Upper lobe of left lung (tissue), 6 donors: ENCODE measurements at regions not wholly inside any gene's neighbourhood (a gene's known extent, or its start where the extent isn't known, plus 50 kb on each side); places are given as distances from the start of the nearest gene placed in this dataset.
A peak's percentile ranks its signal among the peaks of the same experiment; 100 is the strongest.

Experiments used
- ATAC-seq, 2 donors: fragments of 200-7000 bp; cut with Tn5 transposase; one replicate each; pipeline ENCODE4 v1.9.1; 2022; ENCODE audit warnings: mild to moderate bottlenecking in 2 of 2, moderate library complexity in 2 of 2; ENCODE audit not compliant: low FRiP score in 2 of 2
- DNase-seq, 2 donors: peaks; one replicate each; pipeline ENCODE4 v3.0.0-alpha.2; 2019 to 2020
- H3K27ac ChIP-seq, 4 donors: fragments of 200-600 bp; sonication (generic); one replicate each; pipeline ENCODE4 v1.5.1; 2016 to 2019
- H3K27me3 ChIP-seq, 4 donors: fragments of 200-600 bp; sonication (generic); one replicate each; pipeline ENCODE4 v1.5.1; 2017 to 2019
- H3K36me3 ChIP-seq, 4 donors: fragments of 200-600 bp; sonication (generic); one replicate each; pipeline ENCODE4 v1.5.1; 2016 to 2019
- H3K4me1 ChIP-seq, 4 donors: fragments of 200-600 bp; sonication (generic); one replicate each; pipeline ENCODE4 v1.5.1; 2018 to 2019
- H3K4me3 ChIP-seq, 4 donors: fragments of 200-600 bp; sonication (generic); one replicate each; pipeline ENCODE4 v1.5.1; 2017 to 2019; ENCODE audit warnings: mild to moderate bottlenecking in 2 of 4, moderate library complexity in 1 of 4
- H3K9me3 ChIP-seq, 4 donors: fragments of 200-600 bp; sonication (generic); one replicate each; pipeline ENCODE4 v1.5.1; 2018 to 2019
- CTCF ChIP-seq, 6 experiments: fragments of 450-650 bp in 4 of 6; fragments of 200-600 bp in 2 of 6; sonication (generic) in 2 of 6; IDR thresholded peaks; one replicate each; pipeline ENCODE4 v1.5.1; 2016 to 2019; ENCODE audit warnings: antibody characterized with exemption in 6 of 6
- EP300 ChIP-seq, 4 donors: sonication (generic); formaldehyde crosslinking; IDR thresholded peaks; one replicate each; pipeline ENCODE4 v1.5.1; 2017; ENCODE audit warnings: antibody characterized with exemption in 4 of 4, control low read depth in 2 of 4
- POLR2A ChIP-seq, 4 donors: fragments of 450-650 bp; IDR thresholded peaks; one replicate each; pipeline ENCODE4 v1.5.1; 2016 to 2017; ENCODE audit warnings: antibody characterized with exemption in 4 of 4, mild to moderate bottlenecking in 2 of 4
- POLR2AphosphoS5 ChIP-seq, 2 donors: sonication (generic); formaldehyde crosslinking; IDR thresholded peaks; one replicate each; pipeline ENCODE4 v1.5.1; 2017; ENCODE audit warnings: antibody characterized with exemption in 2 of 2
- WGBS, 2 donors: methylation state at CpG; one replicate each; pipeline ENCODE4 v1.1.5; 2017 to 2018; 5-methylcytosine and 5-hydroxymethylcytosine counted together
- donor health status: DM: no; HTN: no; CAD: no; lungs with moderate emphysema.
- donor health status: DM: no; HTN: yes; CAD: no; lungs with severe emphysema.

DNA sequence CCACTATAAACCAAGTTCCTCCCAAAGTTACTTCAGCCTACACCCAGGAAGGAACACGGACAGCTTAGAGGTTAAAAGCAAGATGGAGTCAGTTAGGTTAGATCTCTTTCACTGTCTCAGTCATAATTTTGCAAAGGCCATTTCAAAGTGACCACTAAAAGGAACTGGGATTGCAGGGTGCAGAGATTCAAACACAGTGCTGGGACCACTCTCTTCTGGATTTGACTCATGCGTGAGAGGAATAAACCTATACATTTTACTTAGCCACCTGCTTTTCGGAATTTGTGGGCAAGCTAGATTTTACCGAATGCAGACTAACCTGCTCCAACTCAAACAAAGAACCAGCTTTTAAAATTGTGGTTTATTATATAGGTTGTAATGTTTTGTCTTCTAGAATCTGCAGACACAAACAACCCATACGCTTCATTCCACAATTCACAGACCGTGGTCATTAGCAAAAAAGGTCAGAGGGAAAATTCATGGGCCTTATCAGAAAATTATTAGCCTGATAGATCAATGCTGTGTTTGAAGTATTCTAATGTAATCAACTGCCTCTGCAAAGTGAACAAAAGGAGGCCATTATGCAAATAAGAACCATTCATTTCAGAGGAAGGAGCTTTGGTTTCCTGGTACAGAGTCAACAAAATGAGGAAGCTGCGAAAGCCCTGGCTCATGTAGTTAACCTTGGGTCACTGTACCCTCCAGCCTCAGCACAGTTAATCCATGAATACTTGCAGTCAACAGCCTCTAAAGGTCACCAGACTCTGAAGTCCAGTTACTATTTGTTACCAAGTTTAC lies 342.7 kb upstream of the KLF6 start:
- no peaks in the 10 kb centered on the region for H3K36me3 ChIP-seq
- WGBS, 2 donors: 53 to 60% methylated on average over 7 of the region's 7 CpGs
- peaks cover 20 to 33% (median 24%) of the 10 kb centered on the region in 4 donors for H3K4me1 ChIP-seq
- H3K27ac ChIP-seq: peak overlapping the region in 2 of 4 donors; percentile 36 to 43
- peaks cover 0 to 6% (median 3%) of the 10 kb centered on the region in 4 donors for H3K9me3 ChIP-seq
- DNase-seq (peak in 1 of 2 donors; percentile 74), ATAC-seq (peak in 1 of 2 donors; percentile 70)
- no peak overlapping the region for H3K4me3 ChIP-seq
- TF ChIP-seq POLR2A (IDR thresholded peaks at IDR 0.05): no peak
- TF ChIP-seq POLR2AphosphoS5 (IDR thresholded peaks at IDR 0.05): no peak
- no peak for TF ChIP-seq CTCF (IDR thresholded peaks at IDR 0.05)
- no peak for TF ChIP-seq EP300 (IDR thresholded peaks at IDR 0.05)
- H3K27me3 ChIP-seq: no peaks in the 10 kb centered on the region

DNA sequence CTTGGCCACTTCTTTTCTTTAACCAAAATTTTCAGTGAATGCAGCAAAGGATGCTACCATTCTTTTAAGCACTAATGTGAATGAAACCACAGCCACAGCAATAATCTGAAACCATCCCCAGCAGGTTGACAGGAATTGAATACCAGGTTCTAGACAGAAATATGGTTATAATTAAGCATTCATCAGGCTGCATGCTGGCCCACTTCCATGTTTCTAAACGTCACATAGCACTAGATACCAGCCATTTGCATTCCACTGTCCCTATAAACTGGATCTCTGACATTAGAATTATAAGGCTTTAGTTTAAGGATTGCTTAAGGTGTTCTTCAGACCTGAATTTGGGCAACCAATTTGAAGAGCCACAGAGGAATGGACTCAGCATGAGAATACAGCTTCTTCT lies 340.8 kb upstream of the KLF6 start:
- TF ChIP-seq POLR2AphosphoS5 (IDR thresholded peaks at IDR 0.05): no peak
- TF ChIP-seq CTCF (IDR thresholded peaks at IDR 0.05): no peak
- TF ChIP-seq EP300 (IDR thresholded peaks at IDR 0.05): no peak
- no peak for TF ChIP-seq POLR2A (IDR thresholded peaks at IDR 0.05)
- no peak for ATAC-seq

DNA sequence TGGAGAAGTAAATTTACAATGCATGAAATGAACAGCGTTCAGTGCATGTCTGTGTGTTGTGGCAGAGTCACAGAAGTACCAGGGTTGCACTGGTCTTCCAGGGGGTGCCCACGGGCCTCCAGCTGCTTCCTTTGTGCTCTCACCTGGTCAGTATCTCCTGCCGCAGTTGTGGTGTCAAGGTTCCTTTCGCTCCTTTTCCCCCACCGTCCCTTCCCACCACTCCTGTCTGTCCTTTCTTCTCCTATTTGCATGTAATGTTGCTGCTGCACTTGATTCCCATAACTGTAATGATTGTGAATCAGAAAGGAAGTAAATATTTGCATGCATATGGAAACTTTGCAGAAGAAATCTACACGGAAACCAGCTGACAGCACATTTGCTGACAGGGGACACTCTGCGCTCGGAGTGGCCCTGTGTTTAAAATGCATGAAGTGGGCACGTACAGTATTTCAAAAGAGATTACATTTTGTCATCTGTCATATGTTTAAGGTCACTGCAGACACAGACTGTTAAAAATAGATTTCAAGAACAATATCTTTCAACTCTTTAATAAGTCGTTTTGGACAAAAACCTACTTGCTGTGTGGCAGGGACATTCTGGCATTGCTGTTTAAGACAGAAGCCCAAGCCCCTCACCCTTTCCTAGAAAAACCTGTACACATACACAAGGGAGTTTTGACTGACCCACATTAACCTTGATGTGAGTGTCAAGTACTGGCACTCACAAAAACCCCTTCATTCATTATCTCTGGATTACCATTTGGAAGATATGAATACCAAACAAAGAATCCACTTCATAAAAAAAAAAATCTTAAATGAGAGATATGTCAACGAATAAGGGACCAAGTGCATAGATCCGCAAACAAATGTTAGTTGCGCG lies 336.7 kb upstream of the KLF6 start:
- H3K4me1 ChIP-seq: peaks cover 9 to 18% (median 13%) of the 10 kb centered on the region in 4 donors
- H3K27me3 ChIP-seq: no peaks in the 10 kb centered on the region
- ATAC-seq (peak in 1 of 2 donors; percentile 79), DNase-seq (peak in 1 of 2 donors; percentile 38)
- 30 to 42% methylated on average over 14 of the region's 14 CpGs for WGBS, 2 donors
- peak overlapping the region in 1 of 4 donors; percentile 1 for H3K4me3 ChIP-seq
- peak overlapping the region in 2 of 4 donors; percentile 55 to 66 for H3K27ac ChIP-seq
- TF ChIP-seq POLR2AphosphoS5 (IDR thresholded peaks at IDR 0.05) (peak in 1 of 2 donors; percentile 46), CTCF (IDR thresholded peaks at IDR 0.05) (no peak), EP300 (IDR thresholded peaks at IDR 0.05) (peak in 2 of 4 donors; percentile 6 to 8), POLR2A (IDR thresholded peaks at IDR 0.05) (peak in 1 of 4 donors; percentile 69)
- H3K9me3 ChIP-seq: peaks cover 0 to 6% (median 3%) of the 10 kb centered on the region in 4 donors
- no peaks in the 10 kb centered on the region for H3K36me3 ChIP-seq

More for the DNA sequence above, 340.8 kb upstream of the KLF6 start:
- peaks cover 24 to 32% (median 29%) of the 10 kb centered on the region in 4 donors for H3K4me1 ChIP-seq
- H3K4me3 ChIP-seq: no peak overlapping the region
- H3K27ac ChIP-seq: no peak overlapping the region
- H3K36me3 ChIP-seq: no peaks in the 10 kb centered on the region
- no peak for DNase-seq
- 93 to 100% methylated on average over 1 of the region's 1 CpG for WGBS, 2 donors
- no peaks in the 10 kb centered on the region for H3K27me3 ChIP-seq
- peaks cover 0 to 6% (median 3%) of the 10 kb centered on the region in 4 donors for H3K9me3 ChIP-seq

GRCh38 chr10:4120096-4120853 lies 335.3 kb upstream of the KLF6 start:
- Histone ChIP-seq H3K27ac (peak overlapping the region in 1 of 4 donors; percentile 23), H3K27me3 (no peaks in the 10 kb centered on the region), H3K9me3 (no peaks in the 10 kb centered on the region), H3K4me3 (no peak overlapping the region), H3K4me1 (peaks cover 9 to 18% (median 13%) of the 10 kb centered on the region in 4 donors), H3K36me3 (no peaks in the 10 kb centered on the region)
- DNase-seq (peak; percentile 20 to 34), ATAC-seq (peak in 1 of 2 donors; percentile 75)
- WGBS, 2 donors: 65 to 76% methylated on average over 5 of the region's 5 CpGs
- TF ChIP-seq POLR2A (IDR thresholded peaks at IDR 0.05) (no peak), CTCF (IDR thresholded peaks at IDR 0.05) (no peak), EP300 (IDR thresholded peaks at IDR 0.05) (no peak), POLR2AphosphoS5 (IDR thresholded peaks at IDR 0.05) (no peak)
